Thyroid gland (tissue), 4 donors: ENCODE measurements at regions not wholly inside any gene's neighbourhood (a gene's known extent, or its start where the extent isn't known, plus 50 kb on each side); places are given as distances from the start of the nearest gene placed in this dataset.

Source experiments
- DNase-seq, 2 donors: peaks; one replicate each; pipeline ENCODE4 v3.0.0-alpha.2; 2019
- H3K27ac ChIP-seq, 3 donors: fragments of 200-600 bp; sonication (generic); 1 replicate in 2 of 3; 2 replicates in 1 of 3; pipeline ENCODE4 v1.5.1; 2016 to 2019; ENCODE audit warnings: mild to moderate bottlenecking in 1 of 3, moderate library complexity in 1 of 3
- H3K27me3 ChIP-seq: fragments of 200-600 bp; sonication (generic); one replicate; pipeline ENCODE4 v1.5.1; 2019
- H3K36me3 ChIP-seq, 2 donors: fragments of 200-600 bp; sonication (generic); one replicate each; pipeline ENCODE4 v1.5.1; 2016 to 2019
- H3K4me1 ChIP-seq, 2 donors: fragments of 200-600 bp; sonication (generic); one replicate each; pipeline ENCODE4 v1.5.1; 2017 to 2019
- H3K4me3 ChIP-seq, 3 donors: fragments of 200-600 bp; sonication (generic); replicated peaks in 1 of 3; 1 replicate in 2 of 3; 2 replicates in 1 of 3; pipeline ENCODE4 v1.5.1; 2016; ENCODE audit warnings: mild to moderate bottlenecking in 1 of 3
- H3K9me3 ChIP-seq: fragments of 200-600 bp; sonication (generic); one replicate; pipeline ENCODE4 v1.5.1; 2017
- POLR2A ChIP-seq, 2 donors: fragments of 450-650 bp; IDR thresholded peaks; one replicate each; pipeline ENCODE4 v1.6.1; 2017; ENCODE audit warnings: antibody characterized with exemption in 2 of 2, mild to moderate bottlenecking in 2 of 2, moderate library complexity in 1 of 2
- WGBS, 2 donors: methylation state at CpG; one replicate each; pipeline ENCODE4 v1.1.5; 2017; 5-methylcytosine and 5-hydroxymethylcytosine counted together
- intact Hi-C: fragments of 100-400 bp; cut with DNase I; formaldehyde crosslinking; loops from one replicate; pipeline ENCODE4 v1.15.1; 2023
- TF ChIP-seq, protein P1 (sequence below), 6 experiments: fragments of 200-600 bp in 3 of 6; fragments of 450-650 bp in 3 of 6; sonication (generic) in 3 of 6; IDR thresholded peaks; one replicate each; pipeline ENCODE4 v1.5.1; 2016 to 2019; ENCODE audit warnings: antibody characterized with exemption in 6 of 6, mild to moderate bottlenecking in 2 of 6, inconsistent platforms in 1 of 6, moderate library complexity in 1 of 6

DNA sequence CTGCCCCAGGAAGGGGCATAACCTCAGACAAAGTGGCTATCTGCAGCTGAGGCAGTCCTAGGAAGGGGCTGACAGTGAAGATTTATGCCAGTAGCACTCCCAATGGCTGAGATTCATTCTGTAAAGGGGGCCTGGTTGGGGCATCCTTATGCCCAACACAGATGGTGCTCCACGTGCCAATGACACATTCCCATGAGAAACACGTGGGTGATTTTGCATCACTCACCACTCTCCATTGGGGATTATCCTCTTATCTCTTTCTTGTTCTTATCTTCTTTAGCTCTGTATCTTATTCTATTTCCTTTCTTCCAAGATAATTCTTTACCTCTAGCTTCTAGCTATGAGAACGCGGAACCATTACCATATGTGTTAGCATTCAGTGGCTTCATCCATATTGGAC lies 194.0 kb upstream of the TUT7 start:
- Histone ChIP-seq H3K9me3 (no peaks in the 10 kb centered on the region), H3K36me3 (no peaks in the 10 kb centered on the region), H3K27ac (no peak overlapping the region), H3K4me3 (no peak overlapping the region), H3K4me1 (no peaks in the 10 kb centered on the region), H3K27me3 (no peaks in the 10 kb centered on the region)
- intact Hi-C loops: no loop called here
- 84 to 89% methylated on average over 4 of the region's 4 CpGs for WGBS, 2 donors
- no peak for TF ChIP-seq POLR2A (IDR thresholded peaks at IDR 0.05)
- TF ChIP-seq, protein P1, sequence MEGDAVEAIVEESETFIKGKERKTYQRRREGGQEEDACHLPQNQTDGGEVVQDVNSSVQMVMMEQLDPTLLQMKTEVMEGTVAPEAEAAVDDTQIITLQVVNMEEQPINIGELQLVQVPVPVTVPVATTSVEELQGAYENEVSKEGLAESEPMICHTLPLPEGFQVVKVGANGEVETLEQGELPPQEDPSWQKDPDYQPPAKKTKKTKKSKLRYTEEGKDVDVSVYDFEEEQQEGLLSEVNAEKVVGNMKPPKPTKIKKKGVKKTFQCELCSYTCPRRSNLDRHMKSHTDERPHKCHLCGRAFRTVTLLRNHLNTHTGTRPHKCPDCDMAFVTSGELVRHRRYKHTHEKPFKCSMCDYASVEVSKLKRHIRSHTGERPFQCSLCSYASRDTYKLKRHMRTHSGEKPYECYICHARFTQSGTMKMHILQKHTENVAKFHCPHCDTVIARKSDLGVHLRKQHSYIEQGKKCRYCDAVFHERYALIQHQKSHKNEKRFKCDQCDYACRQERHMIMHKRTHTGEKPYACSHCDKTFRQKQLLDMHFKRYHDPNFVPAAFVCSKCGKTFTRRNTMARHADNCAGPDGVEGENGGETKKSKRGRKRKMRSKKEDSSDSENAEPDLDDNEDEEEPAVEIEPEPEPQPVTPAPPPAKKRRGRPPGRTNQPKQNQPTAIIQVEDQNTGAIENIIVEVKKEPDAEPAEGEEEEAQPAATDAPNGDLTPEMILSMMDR (IDR thresholded peaks at IDR 0.05): no peak
- no peak for DNase-seq

- no peaks in the 10 kb centered on the region for H3K4me1 ChIP-seq
- no peak overlapping the region for H3K4me3 ChIP-seq
- intact Hi-C loops: no loop called here
- H3K36me3 ChIP-seq: no peaks in the 10 kb centered on the region
- DNase-seq: no peak
- no peaks in the 10 kb centered on the region for H3K27me3 ChIP-seq
- H3K9me3 ChIP-seq: no peaks in the 10 kb centered on the region
- H3K27ac ChIP-seq: no peak overlapping the region
- TF ChIP-seq, protein P1 (IDR thresholded peaks at IDR 0.05): no peak
- TF ChIP-seq POLR2A (IDR thresholded peaks at IDR 0.05): no peak
Measured at GRCh38 chr9:86547571-86547970, 193.4 kb upstream of the TUT7 start.

- DNase-seq: no peak
- intact Hi-C loops: no loop called here
- Histone ChIP-seq H3K36me3 (no peaks in the 10 kb centered on the region), H3K27me3 (no peaks in the 10 kb centered on the region), H3K9me3 (no peaks in the 10 kb centered on the region), H3K27ac (no peak overlapping the region), H3K4me1 (no peaks in the 10 kb centered on the region), H3K4me3 (no peak overlapping the region)
- WGBS, 2 donors: 83 to 88% methylated on average over 5 of the region's 5 CpGs
- no peak for TF ChIP-seq POLR2A (IDR thresholded peaks at IDR 0.05)
- TF ChIP-seq, protein P1 (IDR thresholded peaks at IDR 0.05): no peak
Measured at GRCh38 chr9:86546712-86547111, 192.5 kb upstream of the TUT7 start.

- no peaks in the 10 kb centered on the region for H3K9me3 ChIP-seq
- H3K4me3 ChIP-seq: no peak overlapping the region
- H3K36me3 ChIP-seq: no peaks in the 10 kb centered on the region
- no peaks in the 10 kb centered on the region for H3K27me3 ChIP-seq
- 52 to 66% methylated on average over 2 of the region's 2 CpGs for WGBS, 2 donors
- no peaks in the 10 kb centered on the region for H3K4me1 ChIP-seq
- no peak for DNase-seq
- H3K27ac ChIP-seq: no peak overlapping the region
- TF ChIP-seq POLR2A (IDR thresholded peaks at IDR 0.05): no peak
- TF ChIP-seq, protein P1 (IDR thresholded peaks at IDR 0.05): no peak
- intact Hi-C loops: no loop called here
Measured at GRCh38 chr9:86545090-86545489, 190.9 kb upstream of the TUT7 start.

- no peak for DNase-seq
- Histone ChIP-seq H3K4me3 (no peak overlapping the region), H3K36me3 (no peaks in the 10 kb centered on the region), H3K9me3 (no peaks in the 10 kb centered on the region), H3K27ac (no peak overlapping the region), H3K27me3 (no peaks in the 10 kb centered on the region), H3K4me1 (no peaks in the 10 kb centered on the region)
- TF ChIP-seq, protein P1 (IDR thresholded peaks at IDR 0.05): no peak
- TF ChIP-seq POLR2A (IDR thresholded peaks at IDR 0.05): no peak
- intact Hi-C loops: no loop called here
- 44 to 54% methylated on average over 2 of the region's 2 CpGs for WGBS, 2 donors
Measured at GRCh38 chr9:86541014-86541570, 186.9 kb upstream of the TUT7 start.
